Calu3 (cell line): ENCODE measurements at regions not wholly inside any gene's neighbourhood (a gene's known extent, or its start where the extent isn't known, plus 50 kb on each side); places are given as distances from the start of the nearest gene placed in this dataset.

Experiments
- BruUV-seq: library from RNA; stranded (reverse); fragments of 400-500 nt; replicated peaks from 2 replicates; lab custom pipeline; 2021; lab: Mats Ljungman, UMichigan
- CTCF ChIA-PET: fragments of 300-600 bp; sonication (Branson Sonifier 250); formaldehyde crosslinking; loops from one replicate; lab custom pipeline; 2022; ENCODE audit warnings: antibody characterized with exemption; lab: Charles Lee
- DNase-seq: peaks from one replicate; pipeline ENCODE4 v3.0.0; 2022
- H3K27ac Mint-ChIP-seq: one replicate; pipeline ENCODE4 v1.8.0; 2022; ENCODE audit warnings: mixed read lengths; ENCODE audit not compliant: unreplicated experiment
- H3K27me3 Mint-ChIP-seq: one replicate; pipeline ENCODE4 v1.8.0; 2022; ENCODE audit warnings: mixed read lengths; ENCODE audit not compliant: unreplicated experiment
- H3K36me3 Mint-ChIP-seq: one replicate; pipeline ENCODE4 v1.8.0; 2022; ENCODE audit warnings: mild to moderate bottlenecking, moderate library complexity, mixed read lengths; ENCODE audit not compliant: insufficient read depth, unreplicated experiment
- H3K4me1 Mint-ChIP-seq: one replicate; pipeline ENCODE4 v1.8.0; 2022; ENCODE audit warnings: mild to moderate bottlenecking, low read depth, mixed read lengths; ENCODE audit not compliant: unreplicated experiment
- H3K4me3 Mint-ChIP-seq: one replicate; pipeline ENCODE4 v1.8.0; 2022; ENCODE audit warnings: mild to moderate bottlenecking, low read depth, moderate library complexity, mixed read lengths; ENCODE audit not compliant: unreplicated experiment
- H3K9me3 Mint-ChIP-seq: one replicate; pipeline ENCODE4 v1.8.0; 2022; ENCODE audit warnings: low read depth, mixed read lengths; ENCODE audit not compliant: unreplicated experiment
- CTCF ChIP-seq: fragments of 200-600 bp; IDR thresholded peaks from one replicate; pipeline ENCODE4 v1.8.0; 2022; ENCODE audit warnings: antibody characterized with exemption; ENCODE audit not compliant: unreplicated experiment
- intact Hi-C: fragments of 100-400 bp; cut with micrococcal nuclease; formaldehyde crosslinking; loops from one replicate; pipeline ENCODE4 v1.10.0; 2022; ENCODE audit not compliant: unreplicated experiment

- CTCF ChIA-PET, result no interaction called here
- no peaks in the 10 kb centered on the region for H3K9me3 Mint-ChIP-seq
- no peak overlapping the region for H3K27ac Mint-ChIP-seq
- DNase-seq, result no peak
- intact Hi-C loops, result loop anchor here (10.0 kb wide), 1 partner anchor 573 kb away; no protein-coding TSS in a partner anchor
- H3K4me3 Mint-ChIP-seq, result no peak overlapping the region
- peaks cover 92% of the 10 kb centered on the region for H3K27me3 Mint-ChIP-seq
- H3K4me1 Mint-ChIP-seq, result no peaks in the 10 kb centered on the region
- TF ChIP-seq CTCF, result no peak
- no TSS peak for BruUV-seq
- H3K36me3 Mint-ChIP-seq, result no peaks in the 10 kb centered on the region
Observed at GRCh38 chr11:19551457-19551856, 161.2 kb upstream of the NAV2 start.

GRCh38 chr11:19547044-19547443 is 165.6 kb upstream of the NAV2 start:
- Mint-ChIP-seq H3K4me1 (no peaks in the 10 kb centered on the region), H3K27ac (no peak overlapping the region), H3K36me3 (no peaks in the 10 kb centered on the region), H3K27me3 (peaks cover 100% of the 10 kb centered on the region), H3K9me3 (no peaks in the 10 kb centered on the region), H3K4me3 (no peak overlapping the region)
- intact Hi-C loops, result no loop called here
- TF ChIP-seq CTCF, result no peak
- no peak for DNase-seq
- BruUV-seq, result no TSS peak
- CTCF ChIA-PET, result interaction anchor here (1.1 kb wide), 2 partner anchors 13 to 373 kb away, joined by 3 read pairs; no protein-coding TSS in a partner anchor

- Mint-ChIP-seq H3K9me3 (no peaks in the 10 kb centered on the region), H3K27ac (no peak overlapping the region), H3K4me3 (no peak overlapping the region), H3K36me3 (no peaks in the 10 kb centered on the region), H3K4me1 (no peaks in the 10 kb centered on the region), H3K27me3 (peaks cover 100% of the 10 kb centered on the region)
- no peak for TF ChIP-seq CTCF
- CTCF ChIA-PET, result interaction anchor here (0.9 to 1.1 kb wide), 2 partner anchors 373 to 1244 kb away, joined by 3 read pairs; no protein-coding TSS in a partner anchor
- no peak for DNase-seq
- no TSS peak for BruUV-seq
- intact Hi-C loops, result no loop called here
Observed at GRCh38 chr11:19546325-19546724, 166.3 kb upstream of the NAV2 start.

GRCh38 chr11:19541521-19542049 is 171.1 kb upstream of the NAV2 start:
- intact Hi-C loops, result no loop called here
- Mint-ChIP-seq H3K36me3 (no peaks in the 10 kb centered on the region), H3K9me3 (no peaks in the 10 kb centered on the region), H3K4me3 (no peak overlapping the region), H3K27ac (no peak overlapping the region), H3K27me3 (peaks cover 82% of the 10 kb centered on the region), H3K4me1 (no peaks in the 10 kb centered on the region)
- no TSS peak for BruUV-seq
- no peak for DNase-seq
- TF ChIP-seq CTCF, result no peak
- CTCF ChIA-PET, result no interaction called here
